Small intestine (tissue), 7 donors: ENCODE measurements at regions not wholly inside any gene's neighbourhood (a gene's known extent, or its start where the extent isn't known, plus 50 kb on each side); places are given as distances from the start of the nearest gene placed in this dataset.
"Not testable (repeated sequence)": the region's sequence is repeated elsewhere in the genome, so short reads cannot be mapped to it uniquely, and the experiment has no call there.

Experiments
- DNase-seq, 2 donors: peaks; one replicate each; pipeline versions ENCODE4 v3.0.0 to v3.0.0-alpha.2; 2013
- FAIRE-seq: peaks from 2 replicates; lab custom pipeline; 2012; peaks lifted over from hg19 to GRCh38; lab: Jason Lieb, UNC
- H3K27ac ChIP-seq, 3 donors: one replicate each; pipeline ENCODE4 v1.5.1; 2013; ENCODE audit warnings: low read length in 2 of 3, mild to moderate bottlenecking in 2 of 3, control low read depth in 1 of 3, inconsistent platforms in 1 of 3, low read depth in 1 of 3, moderate library complexity in 1 of 3
- H3K27me3 ChIP-seq, 3 donors: one replicate each; pipeline ENCODE4 v1.6.1; 2013; ENCODE audit warnings: low read length in 3 of 3, inconsistent platforms in 1 of 3; ENCODE audit not compliant: control insufficient read depth in 3 of 3, insufficient read depth in 3 of 3
- H3K36me3 ChIP-seq, 3 donors: one replicate each; pipeline ENCODE4 v1.6.1; 2013; ENCODE audit warnings: low read length in 3 of 3, inconsistent platforms in 1 of 3, low read depth in 1 of 3, mild to moderate bottlenecking in 1 of 3, moderate library complexity in 1 of 3; ENCODE audit not compliant: control insufficient read depth in 3 of 3, insufficient read depth in 2 of 3
- H3K4me1 ChIP-seq, 3 donors: one replicate each; pipeline ENCODE4 v1.6.1; 2013; ENCODE audit warnings: low read length in 2 of 3, inconsistent platforms in 1 of 3, low read depth in 1 of 3, mild to moderate bottlenecking in 1 of 3, moderate library complexity in 1 of 3; ENCODE audit not compliant: control insufficient read depth in 3 of 3, insufficient read depth in 2 of 3
- H3K4me3 ChIP-seq, 3 donors: one replicate each; pipeline ENCODE4 v1.5.1; 2013; ENCODE audit warnings: low read length in 3 of 3, control low read depth in 1 of 3, inconsistent platforms in 1 of 3, low read depth in 1 of 3, mild to moderate bottlenecking in 1 of 3, moderate library complexity in 1 of 3
- H3K9me3 ChIP-seq, 2 donors: one replicate each; pipeline ENCODE4 v1.6.1; 2013; ENCODE audit warnings: low read depth in 1 of 2, low read length in 1 of 2; ENCODE audit not compliant: control insufficient read depth in 2 of 2, insufficient read depth in 1 of 2
- WGBS, 3 donors: extraction: QIAGEN DNeasy Blood & Tissue Kit; methylation state at CpG; one replicate each; pipeline ENCODE4 v1.1.7; 2013; 5-methylcytosine and 5-hydroxymethylcytosine counted together
- donor health status: healthy with polysubstance abuse.
- donor health status: control.
- donor health status: control.
- donor health status: Bipolar disorder and iron deficiency.
- donor health status: healthy.

DNA sequence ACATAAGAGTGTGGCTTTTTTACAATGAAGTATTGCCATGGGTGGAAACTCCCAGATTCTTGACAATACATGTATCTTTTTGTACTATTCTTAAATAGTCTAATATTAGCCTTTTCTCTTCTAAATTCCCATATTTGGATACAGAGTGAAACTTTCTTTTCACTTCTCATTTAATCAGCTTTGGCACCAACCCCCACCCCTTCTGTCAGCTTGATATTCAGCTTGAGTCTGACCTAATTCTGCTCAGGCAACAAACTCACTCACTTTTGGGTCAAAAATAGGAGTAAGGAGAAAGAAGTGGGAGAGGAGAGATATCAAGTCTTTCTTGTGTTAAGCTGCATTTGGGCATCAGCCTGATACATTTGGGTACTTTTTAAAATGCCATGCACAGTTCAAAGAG is 397.5 kb downstream of the COG6 start:
- H3K36me3 ChIP-seq = no peaks in the 10 kb centered on the region
- H3K4me1 ChIP-seq = no peaks in the 10 kb centered on the region
- no peak overlapping the region for H3K27ac ChIP-seq
- DNase-seq (no peak), FAIRE-seq (no peak)
- peaks cover 0 to 2% of the 10 kb centered on the region in 2 donors for H3K9me3 ChIP-seq
- peaks cover 0 to 2% (median 0%) of the 10 kb centered on the region in 3 donors for H3K27me3 ChIP-seq
- H3K4me3 ChIP-seq = no peak overlapping the region

DNA sequence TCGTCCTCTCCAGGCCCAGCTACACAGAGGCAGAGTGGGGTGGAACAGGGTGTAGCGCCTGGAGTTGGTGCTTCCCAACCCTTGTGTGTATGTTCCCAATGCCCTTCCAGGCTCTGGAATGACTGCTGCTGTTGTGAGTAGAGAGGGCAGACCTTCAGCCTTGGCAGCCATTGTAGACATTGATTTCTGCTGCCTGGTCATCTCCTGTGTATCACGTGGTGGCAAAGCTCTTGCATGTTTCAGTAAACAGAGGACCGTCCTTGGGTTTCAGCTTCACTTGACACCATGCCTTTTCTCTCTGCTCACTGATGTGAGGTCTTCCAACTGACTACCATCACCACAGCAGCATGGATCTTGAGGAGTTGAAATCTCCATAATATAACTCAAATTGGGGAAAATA is 397.9 kb downstream of the COG6 start:
- Histone ChIP-seq H3K27ac (no peak overlapping the region), H3K36me3 (no peaks in the 10 kb centered on the region), H3K4me3 (no peak overlapping the region), H3K4me1 (no peaks in the 10 kb centered on the region), H3K27me3 (peaks cover 0 to 2% (median 0%) of the 10 kb centered on the region in 3 donors), H3K9me3 (peaks cover 0 to 2% of the 10 kb centered on the region in 2 donors)
- FAIRE-seq (no peak), DNase-seq (no peak)
- 90 to 91% (median 91%) methylated on average over 4 of the region's 4 CpGs for WGBS, 3 donors

DNA sequence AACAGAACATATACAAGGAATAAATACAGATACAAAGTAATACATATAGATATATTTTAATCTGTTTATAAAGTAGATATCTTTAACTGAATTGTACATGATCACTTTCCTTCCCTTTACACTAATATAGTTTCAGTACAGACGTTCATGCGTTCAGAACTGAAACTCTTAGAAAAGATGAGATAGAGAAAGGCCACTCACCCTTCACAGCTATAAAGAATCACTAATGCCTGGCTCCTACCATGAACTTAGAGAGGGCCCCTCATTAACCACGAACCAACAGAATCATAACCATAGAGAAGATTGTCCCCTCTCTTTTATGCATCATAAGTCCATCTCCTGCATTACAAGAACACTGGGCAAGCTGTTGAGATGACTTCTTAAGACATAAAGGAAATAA is 399.0 kb downstream of the COG6 start:
- FAIRE-seq = not testable (repeated sequence)

GRCh38 chr13:40056898-40057619 is 401.6 kb downstream of the COG6 start:
- H3K4me3 ChIP-seq = no peak overlapping the region
- H3K27ac ChIP-seq = no peak overlapping the region
- H3K27me3 ChIP-seq = peaks cover 0 to 2% (median 0%) of the 10 kb centered on the region in 3 donors
- no peak for DNase-seq
- 84 to 93% (median 91%) methylated on average over 4 of the region's 4 CpGs for WGBS, 3 donors
- H3K4me1 ChIP-seq = no peaks in the 10 kb centered on the region
- H3K36me3 ChIP-seq = no peaks in the 10 kb centered on the region
- FAIRE-seq = no peak
- peaks cover 0 to 2% of the 10 kb centered on the region in 2 donors for H3K9me3 ChIP-seq

More for the DNA sequence above, 399.0 kb downstream of the COG6 start:
- no CpG with 5 or more reads among the region's 3 CpGs for WGBS, 3 donors
- not testable (repeated sequence) for H3K27ac ChIP-seq, H3K9me3 ChIP-seq, DNase-seq, H3K4me1 ChIP-seq, H3K4me3 ChIP-seq, H3K36me3 ChIP-seq, H3K27me3 ChIP-seq

DNA sequence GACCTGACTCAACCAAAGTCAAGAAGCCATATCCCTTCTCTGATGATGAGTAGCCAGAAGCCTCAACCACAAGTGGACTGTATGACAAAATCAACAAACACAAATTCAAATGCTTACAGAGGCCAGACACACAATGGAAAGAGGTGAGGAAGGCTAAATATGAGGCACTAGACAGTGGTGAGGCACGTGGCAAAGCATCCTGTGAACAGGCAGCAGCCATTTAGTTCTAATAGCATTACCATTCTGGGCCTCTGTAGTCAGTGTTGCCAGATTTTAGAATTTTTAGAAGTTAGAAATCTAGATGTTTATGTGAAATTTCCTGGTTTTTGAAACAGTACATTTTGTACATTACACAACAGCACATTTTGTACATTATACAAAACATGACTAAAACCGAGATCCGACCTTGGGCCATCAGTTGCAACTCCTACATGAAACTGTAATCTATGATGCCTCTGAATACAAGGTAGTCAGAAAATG is 403.3 kb downstream of the COG6 start:
- Histone ChIP-seq H3K27ac (no peak overlapping the region), H3K36me3 (no peaks in the 10 kb centered on the region), H3K4me1 (peaks cover 0 to 3% (median 0%) of the 10 kb centered on the region in 3 donors), H3K9me3 (no peaks in the 10 kb centered on the region), H3K4me3 (no peak overlapping the region), H3K27me3 (peaks cover 0 to 2% (median 0%) of the 10 kb centered on the region in 3 donors)
- FAIRE-seq = no peak
- no peak for DNase-seq
- 72 to 84% (median 83%) methylated on average over 3 of the region's 3 CpGs for WGBS, 3 donors

DNA sequence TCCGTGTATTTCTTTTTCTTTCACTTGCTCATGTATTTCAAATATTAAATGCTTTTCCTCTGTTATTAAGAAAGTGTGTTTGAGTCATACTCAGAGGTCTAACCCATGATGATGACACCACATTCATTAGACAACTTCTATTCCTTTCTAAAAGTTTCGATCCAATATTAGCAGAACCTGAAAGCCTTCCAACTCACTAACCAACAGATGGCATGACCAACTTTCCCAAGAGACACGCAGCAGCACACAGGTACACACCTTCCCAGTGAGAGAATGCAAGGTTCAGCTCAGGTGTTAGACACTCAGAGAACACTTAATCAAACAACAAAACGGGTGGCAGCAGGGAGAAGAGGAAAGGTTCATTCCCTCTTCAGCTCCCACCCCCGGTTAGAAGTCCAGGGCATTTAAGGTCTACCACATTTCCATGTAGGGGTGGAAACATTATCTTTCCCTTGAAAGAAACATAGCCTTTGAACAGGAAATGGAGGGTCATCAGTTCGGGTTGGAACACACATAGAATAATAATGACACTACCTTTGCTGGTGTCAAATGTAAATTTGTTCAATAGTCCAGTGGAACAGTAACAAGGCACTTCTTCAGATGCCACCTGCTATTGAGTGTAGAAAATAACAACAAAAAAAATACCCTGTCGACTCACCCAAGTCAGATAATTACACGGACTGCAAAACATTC is 404.2 kb downstream of the COG6 start:
- no peaks in the 10 kb centered on the region for H3K27me3 ChIP-seq
- DNase-seq = peak in 1 of 2 donors; percentile 4
- H3K4me3 ChIP-seq = no peak overlapping the region
- no peak for FAIRE-seq
- 44 to 59% (median 55%) methylated on average over 8 of the region's 8 CpGs for WGBS, 3 donors
- no peaks in the 10 kb centered on the region for H3K9me3 ChIP-seq
- H3K27ac ChIP-seq = no peak overlapping the region
- peaks cover 0 to 5% (median 0%) of the 10 kb centered on the region in 3 donors for H3K4me1 ChIP-seq
- no peaks in the 10 kb centered on the region for H3K36me3 ChIP-seq

DNA sequence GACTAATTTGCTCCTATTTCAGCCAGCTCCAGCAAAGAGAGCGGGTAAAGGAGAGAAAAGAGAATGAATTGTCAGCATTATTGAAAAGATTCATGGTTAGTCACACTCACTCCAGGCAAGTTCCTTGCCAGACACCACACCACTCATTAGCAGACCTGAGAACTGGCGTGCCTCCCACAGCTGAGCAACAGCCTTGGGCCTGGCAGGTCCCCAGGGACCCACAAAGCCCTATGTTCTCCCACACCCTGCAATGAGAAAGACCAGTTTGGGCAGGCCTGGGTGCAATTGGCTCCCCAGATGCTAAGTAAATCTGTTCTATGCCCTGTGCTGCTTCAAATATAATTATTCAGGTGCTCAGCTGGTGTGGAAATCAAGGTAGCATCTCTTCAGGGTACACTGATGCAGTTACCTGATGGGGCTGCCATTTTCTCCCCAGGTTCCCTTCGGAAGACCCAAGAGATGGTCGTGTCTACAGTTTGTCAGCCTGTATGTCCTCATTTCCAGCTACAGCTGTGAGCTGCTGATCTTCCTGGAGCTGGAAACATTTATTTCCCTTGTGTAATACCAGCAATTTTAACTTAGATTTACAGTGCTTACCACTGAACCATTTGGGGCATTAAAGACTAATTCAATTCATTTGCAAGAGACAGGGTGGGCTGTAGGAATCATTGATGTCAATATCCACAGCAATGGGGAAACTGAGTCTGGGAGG is 405.0 kb downstream of the COG6 start:
- no peaks in the 10 kb centered on the region for H3K36me3 ChIP-seq
- no peak for FAIRE-seq
- peaks cover 0 to 5% (median 0%) of the 10 kb centered on the region in 3 donors for H3K4me1 ChIP-seq
- no peaks in the 10 kb centered on the region for H3K9me3 ChIP-seq
- H3K27ac ChIP-seq = no peak overlapping the region
- DNase-seq = no peak
- H3K27me3 ChIP-seq = no peaks in the 10 kb centered on the region
- 77 to 81% (median 78%) methylated on average over 4 of the region's 4 CpGs for WGBS, 3 donors
- H3K4me3 ChIP-seq = no peak overlapping the region
